ENCODE measurements at regions not wholly inside any gene's neighbourhood (a gene's known extent, or its start where the extent isn't known, plus 50 kb on each side); places are given as distances from the start of the nearest gene placed in this dataset.
A peak's percentile ranks its signal among the peaks of the same experiment; 100 is the strongest.

DNA sequence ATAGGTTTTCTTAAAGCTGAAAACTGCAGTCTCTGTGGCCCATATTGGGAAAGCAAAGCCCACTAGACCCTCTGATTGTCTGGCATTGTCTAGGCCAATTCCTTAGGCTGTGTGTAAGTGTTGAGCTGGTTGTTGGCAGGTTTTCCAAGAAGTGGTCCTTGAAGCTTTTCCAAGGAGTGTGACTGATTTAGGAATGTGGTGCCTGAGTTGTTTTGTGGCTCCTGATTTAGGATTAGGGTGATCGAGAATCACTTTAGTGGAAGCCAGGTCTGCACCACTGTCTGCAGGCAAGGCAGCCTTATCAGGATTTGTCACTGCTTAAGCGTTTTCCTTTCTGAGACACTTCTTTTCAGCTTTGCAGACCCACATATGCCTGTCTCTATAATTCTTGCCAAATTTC is 339.0 kb upstream of the DDX53 start:
- TF ChIP-seq CTCF (IDR thresholded peaks at IDR 0.05; ENCODE audit: insufficient read depth, low read depth, low read length), result no peak
- H3K4me3 ChIP-seq (ENCODE audit: low read depth, low read length), result no peak overlapping the region
- no peak for DNase-seq (ENCODE audit: low read depth)

- no peak overlapping the region for H3K4me3 ChIP-seq (ENCODE audit: low read depth, low read length)
- no peak for TF ChIP-seq CTCF (IDR thresholded peaks at IDR 0.05; ENCODE audit: insufficient read depth, low read depth, low read length)
- DNase-seq (ENCODE audit: low read depth), result no peak
Measured at GRCh38 chrX:22662776-22663175, 337.0 kb upstream of the DDX53 start.

- DNase-seq (ENCODE audit: low read depth), result no peak
- no peak for TF ChIP-seq CTCF (IDR thresholded peaks at IDR 0.05; ENCODE audit: insufficient read depth, low read depth, low read length)
- no peak overlapping the region for H3K4me3 ChIP-seq (ENCODE audit: low read depth, low read length)
Measured at GRCh38 chrX:22664826-22665225, 334.9 kb upstream of the DDX53 start.

DNA sequence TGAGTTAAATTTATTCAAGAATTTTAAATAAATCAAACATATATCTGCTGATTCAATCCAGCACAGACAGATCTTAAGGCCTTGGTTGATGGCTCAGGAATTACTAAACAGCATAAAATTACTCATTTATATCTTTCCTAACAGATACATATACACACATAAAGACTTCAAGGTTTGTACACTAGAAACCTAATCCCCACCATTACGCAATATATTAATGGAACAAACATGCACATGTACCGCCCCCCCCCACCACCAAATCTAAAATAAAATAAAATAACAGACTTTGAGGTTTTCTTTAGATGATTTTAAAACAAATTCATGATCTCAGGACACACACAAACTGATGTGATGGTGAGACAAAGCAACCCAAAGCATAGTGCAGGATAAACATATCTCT is 333.9 kb upstream of the DDX53 start:
- H3K4me3 ChIP-seq (ENCODE audit: low read depth, low read length), result no peak overlapping the region
- DNase-seq (ENCODE audit: low read depth), result no peak
- no peak for TF ChIP-seq CTCF (IDR thresholded peaks at IDR 0.05; ENCODE audit: insufficient read depth, low read depth, low read length)

- peak; percentile 10 for TF ChIP-seq CTCF (IDR thresholded peaks at IDR 0.05; ENCODE audit: insufficient read depth, low read depth, low read length)
- DNase-seq (ENCODE audit: low read depth), result no peak
- H3K4me3 ChIP-seq (ENCODE audit: low read depth, low read length), result no peak overlapping the region
Measured at GRCh38 chrX:22666441-22666840, 333.3 kb upstream of the DDX53 start.

DNA sequence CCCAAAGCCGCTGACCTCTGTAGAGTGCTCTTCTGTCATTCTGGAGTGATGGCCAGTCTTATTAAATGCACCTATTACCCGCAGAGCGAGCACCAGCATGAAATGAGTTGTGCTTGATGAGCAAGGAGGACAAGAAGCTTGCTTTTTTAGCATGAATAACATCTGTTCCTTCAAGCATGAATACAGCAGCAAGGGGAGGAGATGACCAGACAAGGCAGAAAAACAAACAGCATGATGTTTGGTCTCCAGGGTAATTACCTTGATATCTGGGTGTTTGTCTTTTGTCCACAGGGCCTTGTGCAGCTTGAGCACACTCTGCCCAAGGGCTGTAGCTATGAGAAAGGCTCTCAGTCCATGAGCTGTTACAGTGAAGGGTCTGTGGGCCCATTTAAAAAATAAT is 324.8 kb upstream of the DDX53 start:
- TF ChIP-seq CTCF (IDR thresholded peaks at IDR 0.05; ENCODE audit: insufficient read depth, low read depth, low read length), result no peak
- no peak overlapping the region for H3K4me3 ChIP-seq (ENCODE audit: low read depth, low read length)
- no peak for DNase-seq (ENCODE audit: low read depth)

DNA sequence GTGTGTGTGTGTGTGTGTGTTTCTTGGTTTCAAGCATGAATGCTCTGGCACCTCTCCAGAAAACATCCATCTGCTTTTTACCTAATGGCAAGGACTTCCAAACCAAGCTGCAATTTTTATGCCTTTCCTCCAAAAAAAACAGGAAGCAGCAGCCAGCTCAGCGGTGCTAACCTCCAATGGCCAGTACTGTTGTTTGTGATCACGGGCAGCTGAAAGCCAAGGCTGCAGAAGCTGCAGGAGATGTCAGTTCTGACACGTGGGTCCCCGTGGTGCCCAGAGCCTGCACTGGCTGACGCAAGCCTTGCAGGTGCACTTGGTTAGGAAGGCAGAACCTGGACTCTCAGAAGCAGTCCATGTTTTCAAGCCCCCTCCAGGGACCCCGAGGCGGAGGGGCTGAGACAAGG is 313.6 kb upstream of the DDX53 start:
- no peak for TF ChIP-seq CTCF (IDR thresholded peaks at IDR 0.05; ENCODE audit: insufficient read depth, low read depth, low read length)
- no peak overlapping the region for H3K4me3 ChIP-seq (ENCODE audit: low read depth, low read length)
- peak; percentile 6 for DNase-seq (ENCODE audit: low read depth)
